Endothelial cell of umbilical vein (primary cell): ENCODE measurements at regions not wholly inside any gene's neighbourhood (a gene's known extent, or its start where the extent isn't known, plus 50 kb on each side); places are given as distances from the start of the nearest gene placed in this dataset.

Experiments
- CTCF ChIP-seq, 2 donors: IDR thresholded peaks; 1 replicate in 1 of 2; 2 replicates in 1 of 2; pipeline ENCODE4 v1.5.1; 2011; ENCODE audit warnings: low read length in 2 of 2, mild to moderate bottlenecking in 2 of 2, moderate library complexity in 2 of 2, control low read depth in 1 of 2, inconsistent platforms in 1 of 2, low read depth in 1 of 2; ENCODE audit not compliant: insufficient read depth in 1 of 2; ENCODE audit errors: extremely low read depth in 1 of 2
- EZH2 ChIP-seq: IDR thresholded peaks from 2 replicates; pipeline ENCODE4 v1.6.1; 2012; ENCODE audit warnings: borderline replicate concordance, low read depth, mild to moderate bottlenecking, moderate library complexity, low read length, inconsistent platforms; ENCODE audit not compliant: severe bottlenecking
- POLR2A ChIP-seq: IDR thresholded peaks from 2 replicates; pipeline ENCODE4 v1.6.1; 2012; ENCODE audit warnings: low read depth, mild to moderate bottlenecking, control low read depth, low read length

- no peak for TF ChIP-seq CTCF (IDR thresholded peaks at IDR 0.05; ENCODE audit: extremely low read depth in 1 of 2, insufficient read depth in 1 of 2, low read depth in 1 of 2, low read length in 2 of 2)
- TF ChIP-seq EZH2: no peak
- TF ChIP-seq POLR2A: no peak
Measured at GRCh38 chr2:134143568-134143967, 110.3 kb upstream of the MGAT5 start.
